AG08396 (cell line): ENCODE measurements at regions not wholly inside any gene's neighbourhood (a gene's known extent, or its start where the extent isn't known, plus 50 kb on each side); places are given as distances from the start of the nearest gene placed in this dataset.
"Not testable (repeated sequence)": the region's sequence is repeated elsewhere in the genome, so short reads cannot be mapped to it uniquely, and the experiment has no call there.

Source experiments
- DNase-seq: peaks from one replicate; pipeline ENCODE4 v3.0.0; 2012; ENCODE audit warnings: low spot score, mixed read lengths

DNA sequence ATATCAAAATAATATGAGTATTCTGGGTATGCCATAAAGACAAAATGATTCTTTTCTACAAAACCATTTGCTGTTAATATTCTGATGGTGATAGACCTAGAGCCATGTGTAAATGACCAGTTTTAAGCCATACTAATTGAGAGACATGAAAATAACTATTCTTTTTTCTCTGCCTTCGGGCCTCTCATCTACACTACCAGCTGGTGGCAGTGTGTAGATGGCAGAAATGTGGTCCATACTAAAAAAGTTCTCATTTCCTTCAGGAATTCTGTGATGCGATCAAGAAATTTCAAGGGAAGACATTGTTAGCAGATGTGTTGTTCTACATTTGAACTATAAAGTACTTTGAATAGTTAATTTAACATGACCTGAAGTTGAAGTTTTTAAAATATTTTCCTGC is 485.2 kb downstream of the TRIB2 start:
- no peak for DNase-seq

- DNase-seq = no peak
Observed at GRCh38 chr2:13212115-13212514, 495.4 kb downstream of the TRIB2 start.

DNA sequence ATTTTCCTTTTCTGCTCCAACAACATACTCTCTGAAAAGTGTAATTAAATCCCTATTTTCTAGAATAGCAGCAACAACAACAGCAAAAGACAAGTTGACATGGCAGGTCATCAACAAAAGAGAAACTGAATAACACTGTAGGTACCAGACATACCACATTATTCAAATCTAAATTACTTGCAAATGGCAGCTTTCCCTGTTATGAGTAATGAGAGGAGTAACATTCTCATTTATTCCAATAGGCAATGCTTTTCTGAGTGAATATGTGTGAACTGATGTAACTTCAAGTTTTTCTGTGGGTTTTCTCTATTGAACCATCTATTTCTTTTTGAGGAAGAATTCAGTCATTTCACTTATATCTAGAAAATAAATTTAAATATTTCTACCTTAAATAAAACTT is 501.5 kb downstream of the TRIB2 start:
- no peak for DNase-seq

GRCh38 chr2:13227578-13227977 is 510.8 kb downstream of the TRIB2 start:
- no peak for DNase-seq

GRCh38 chr2:13230221-13230620 is 513.5 kb downstream of the TRIB2 start:
- no peak for DNase-seq

DNA sequence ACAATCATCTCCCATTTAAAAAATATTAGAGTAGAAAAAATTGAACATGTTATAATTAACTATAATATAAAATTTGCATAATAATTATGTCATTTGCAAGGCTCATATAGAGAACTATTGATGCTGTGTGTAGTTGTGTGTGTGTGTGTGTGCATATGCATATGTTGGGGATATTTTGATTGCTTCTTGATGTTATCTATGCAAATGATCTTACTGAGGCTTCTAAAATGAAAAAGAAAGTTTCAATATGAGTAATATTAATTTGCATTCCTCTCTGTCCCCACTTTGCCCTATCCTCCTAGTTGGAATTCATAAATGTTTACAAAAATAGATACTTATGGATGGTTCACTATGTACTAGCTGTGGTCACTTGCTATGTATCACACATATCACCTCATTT is 523.3 kb downstream of the TRIB2 start:
- DNase-seq = no peak

DNA sequence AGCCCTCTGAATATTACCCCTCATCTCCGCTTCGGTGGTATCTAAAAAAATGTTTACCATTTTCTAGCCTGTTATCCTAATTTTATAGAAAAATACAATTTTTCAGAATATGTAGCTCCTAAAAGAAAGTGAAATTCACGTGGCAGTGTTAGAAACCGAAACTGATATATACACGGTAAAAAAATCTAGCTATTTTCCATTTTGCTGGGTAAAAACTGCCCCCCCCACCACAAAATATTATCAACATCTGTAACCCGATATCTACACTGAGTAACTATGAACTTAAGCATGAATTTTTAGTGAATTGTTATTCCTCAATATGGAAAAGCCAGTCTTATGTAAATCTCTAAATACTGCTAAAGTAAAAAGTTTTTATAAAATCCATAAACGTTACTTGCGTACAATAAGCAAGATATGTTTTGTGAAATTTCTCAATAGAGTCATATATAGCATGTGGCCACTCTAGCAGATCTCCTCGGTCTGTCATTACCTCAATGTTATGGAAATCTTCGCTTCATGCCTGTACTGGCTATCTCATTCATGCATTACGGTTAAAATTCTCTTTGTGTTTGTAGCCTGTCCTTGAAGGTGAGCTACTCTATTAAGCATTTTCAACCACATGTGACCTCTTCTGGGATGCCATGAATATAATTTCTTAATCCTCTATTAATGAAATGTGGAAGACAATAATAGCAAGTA is 524.2 kb downstream of the TRIB2 start:
- DNase-seq = no peak

DNA sequence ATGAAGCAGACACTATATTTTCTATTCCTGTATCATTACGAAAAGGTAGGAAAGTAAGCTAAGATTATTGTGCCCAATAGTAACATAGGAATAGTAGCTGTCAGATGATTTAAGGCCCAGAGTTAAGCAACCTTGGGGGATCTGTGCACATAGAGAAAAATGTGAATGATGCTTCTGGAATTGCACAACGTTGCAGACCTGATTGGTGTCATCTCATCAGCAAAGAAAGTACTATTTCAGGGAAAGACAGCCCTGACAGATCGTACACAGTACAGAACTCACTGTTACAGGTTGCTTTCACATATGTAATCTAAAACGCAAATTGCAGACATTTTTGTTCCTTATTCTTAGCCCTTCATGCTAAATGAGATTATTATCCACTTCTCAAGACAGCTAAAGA is 535.9 kb downstream of the TRIB2 start:
- DNase-seq = no peak

- no peak for DNase-seq
Observed at GRCh38 chr2:13255485-13255884, 538.7 kb downstream of the TRIB2 start.

DNA sequence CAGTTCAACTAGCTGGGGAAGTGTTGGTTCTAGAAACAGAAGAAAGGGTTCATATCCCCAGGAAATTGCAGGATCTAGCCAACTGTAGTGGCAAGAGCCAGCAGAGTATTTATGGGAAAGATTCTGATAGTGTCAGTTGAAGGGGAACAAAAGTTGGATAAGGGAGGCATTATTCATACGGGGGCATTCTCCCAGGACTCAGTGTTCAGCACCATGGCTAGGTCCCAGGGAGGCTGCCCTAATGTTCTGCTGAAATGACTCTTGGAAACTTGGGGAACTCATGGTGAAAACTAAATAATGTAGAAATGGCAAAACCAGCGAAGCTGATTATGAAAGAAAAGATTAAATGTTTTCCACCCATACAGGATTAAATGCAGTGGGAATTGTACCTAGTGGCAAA is 543.7 kb downstream of the TRIB2 start:
- no peak for DNase-seq

DNA sequence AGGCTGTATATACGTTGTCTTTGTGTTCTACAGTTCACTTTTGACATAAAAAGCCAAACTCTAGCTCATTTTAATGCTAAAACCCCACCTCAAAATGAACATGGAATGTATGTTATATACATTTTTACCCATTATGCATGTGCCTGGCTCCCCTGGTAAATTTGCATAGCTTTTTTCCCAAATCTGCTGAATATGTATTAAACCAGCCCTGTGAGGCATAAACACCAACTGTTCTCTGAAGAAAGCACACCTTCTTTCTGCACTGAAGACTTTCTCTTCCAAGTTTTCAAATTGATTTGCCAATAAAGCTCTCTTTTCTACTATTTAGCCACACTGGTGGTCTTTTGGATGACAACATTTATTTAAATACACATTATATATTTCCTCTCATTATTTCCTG is 549.4 kb downstream of the TRIB2 start:
- DNase-seq = no peak

DNA sequence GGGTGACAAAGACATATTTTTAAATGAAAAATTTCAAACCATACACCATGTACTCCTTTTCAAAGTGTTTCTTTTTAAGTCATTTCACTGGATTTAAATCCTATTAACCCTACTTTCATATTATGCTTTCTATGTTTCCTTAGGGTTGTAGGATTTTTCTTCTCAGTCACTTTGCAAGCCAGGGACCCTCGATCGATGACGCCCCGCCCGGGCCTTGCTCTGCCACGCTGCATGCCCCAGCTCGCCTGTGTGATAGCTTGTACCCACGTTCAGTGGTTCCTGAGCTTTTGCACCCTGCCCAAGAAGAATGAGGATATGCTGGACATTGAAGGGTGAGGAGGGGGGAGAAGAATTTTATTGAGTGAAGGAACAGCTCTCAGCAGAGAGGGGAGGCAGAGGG is 568.0 kb downstream of the TRIB2 start:
- DNase-seq = no peak

DNA sequence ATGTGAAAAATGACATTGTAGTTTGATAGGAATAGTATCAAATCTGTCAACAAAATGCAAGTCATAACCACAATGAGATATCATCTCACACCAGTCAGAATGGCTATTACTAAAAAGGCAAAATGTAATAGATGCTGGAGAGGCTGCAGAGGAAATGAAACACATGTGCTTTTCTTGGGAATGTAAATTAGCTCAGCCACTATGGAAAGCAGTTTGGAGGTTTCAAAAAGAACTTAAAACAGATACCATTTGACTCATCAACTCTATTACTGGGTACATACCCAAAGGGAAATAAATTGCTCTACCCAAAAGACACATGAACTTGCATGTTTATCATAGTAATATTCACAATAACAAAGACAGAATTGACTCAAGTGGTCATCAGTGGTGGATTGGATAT is 572.6 kb downstream of the TRIB2 start:
- DNase-seq = no peak

DNA sequence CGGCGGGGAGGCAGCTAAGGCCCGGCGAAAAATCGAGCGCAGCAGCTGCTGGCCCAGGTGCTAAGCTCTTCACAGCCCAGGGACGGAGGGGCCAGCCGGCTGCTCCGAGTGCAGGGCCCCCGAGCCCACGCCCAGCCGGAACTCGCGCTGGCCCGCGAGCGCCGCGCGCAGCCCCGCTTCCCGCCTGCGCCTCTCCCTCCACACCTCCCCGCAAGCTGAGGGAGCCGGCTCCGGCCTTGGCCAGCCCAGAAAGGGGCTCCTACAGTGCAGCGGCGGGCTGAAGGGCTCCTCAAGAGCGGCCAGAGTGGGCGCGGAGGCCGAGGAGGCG is 591.7 kb downstream of the TRIB2 start:
- not testable (repeated sequence) for DNase-seq

DNA sequence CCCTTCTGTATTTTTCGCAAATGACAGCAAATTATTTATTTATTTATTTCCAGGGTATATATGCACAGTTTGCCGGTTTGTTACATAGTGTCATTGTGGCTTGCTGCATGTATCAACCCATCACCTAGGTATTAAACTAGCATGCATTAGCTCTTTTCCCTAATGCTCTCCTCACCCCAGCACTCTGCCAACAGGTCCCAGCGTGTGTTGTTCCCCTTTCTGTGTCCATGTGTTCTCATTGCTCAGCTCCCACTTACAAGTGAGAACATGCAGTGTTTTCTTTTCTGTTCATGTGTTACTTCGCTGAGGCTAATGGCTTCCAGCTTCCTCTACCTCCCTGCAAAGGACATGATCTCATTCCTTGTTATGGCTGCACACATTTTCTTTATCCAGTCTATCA is 592.3 kb downstream of the TRIB2 start:
- DNase-seq = no peak

DNA sequence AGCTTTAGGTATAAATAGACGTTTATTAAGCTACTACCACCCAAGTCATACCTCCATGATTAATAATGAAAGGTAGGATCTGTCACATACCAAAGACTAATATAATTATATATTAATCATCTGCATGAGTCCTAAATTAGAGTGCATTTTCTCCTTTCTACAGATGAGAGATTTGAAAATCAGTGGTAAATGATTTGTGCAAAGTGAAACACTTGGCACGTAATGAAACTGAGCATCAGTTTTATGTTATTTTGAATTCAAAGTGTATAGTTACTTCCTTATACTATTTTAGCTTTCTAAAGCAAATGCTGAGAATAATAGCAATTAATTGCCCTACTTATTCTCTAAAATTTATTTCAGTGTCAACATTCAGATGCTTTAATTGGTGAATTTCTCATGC is 615.3 kb downstream of the TRIB2 start:
- DNase-seq = no peak

GRCh38 chr2:13334071-13334470 is 617.3 kb downstream of the TRIB2 start:
- DNase-seq = not testable (repeated sequence)

- no peak for DNase-seq
Observed at GRCh38 chr2:13334545-13334944, 617.8 kb downstream of the TRIB2 start.

GRCh38 chr2:13335862-13336535 is 619.3 kb downstream of the TRIB2 start:
- no peak for DNase-seq

DNA sequence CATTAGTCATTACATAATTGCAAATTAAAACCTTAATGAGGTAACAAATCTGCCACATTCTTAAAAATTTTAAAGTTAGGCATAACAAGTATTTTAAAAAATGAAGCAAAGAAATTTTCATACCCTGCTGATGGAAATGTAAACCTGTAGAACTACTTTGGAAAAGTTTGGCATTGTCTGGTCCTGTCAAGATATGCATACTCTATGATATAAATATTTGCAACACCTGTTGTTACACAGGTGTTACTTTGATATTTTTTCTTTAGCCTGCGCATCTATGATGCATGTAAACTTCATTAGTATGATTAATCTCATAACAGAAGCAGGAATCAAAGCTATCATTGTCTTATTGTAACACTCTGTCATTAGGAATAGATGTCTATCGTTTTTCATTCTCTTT is 634.3 kb downstream of the TRIB2 start:
- DNase-seq = no peak

DNA sequence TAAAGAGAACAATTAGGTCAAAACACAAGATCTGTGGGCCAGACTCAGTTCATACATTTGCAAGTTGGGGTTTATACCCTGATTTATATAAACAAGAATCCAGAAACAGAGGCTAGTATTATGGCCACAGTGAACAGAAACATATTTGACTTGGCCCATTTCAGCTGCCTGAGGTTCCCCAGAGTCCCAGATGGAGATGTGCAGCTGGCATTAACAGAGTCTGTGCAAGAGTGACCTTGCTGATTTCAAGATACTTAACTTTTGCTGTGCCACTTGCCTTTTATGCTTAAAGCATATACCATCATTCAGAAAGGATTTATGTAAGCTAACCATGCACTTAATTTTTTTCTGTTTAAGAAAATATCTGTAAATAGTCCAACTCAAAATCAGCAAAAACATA is 636.3 kb downstream of the TRIB2 start:
- no peak for DNase-seq

DNA sequence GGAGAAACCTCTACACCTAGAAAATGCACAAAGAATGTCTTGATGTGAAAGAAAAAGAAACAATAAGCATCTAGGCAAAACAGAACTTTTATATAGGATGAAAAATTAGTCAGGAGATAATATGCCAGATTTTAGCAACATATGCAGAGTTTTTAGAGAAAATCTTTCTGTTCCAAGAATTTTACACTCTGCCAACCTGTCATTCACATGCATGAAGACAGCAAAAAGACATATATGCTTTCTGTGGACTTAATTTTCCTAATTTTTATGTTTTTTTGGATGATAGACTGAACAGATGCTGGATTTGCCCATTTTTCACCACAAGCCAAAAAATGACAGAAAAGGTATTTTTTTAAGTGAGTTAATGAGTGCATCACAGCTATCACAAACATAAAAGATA is 637.3 kb downstream of the TRIB2 start:
- DNase-seq = no peak

GRCh38 chr2:13381928-13382327 is 665.2 kb downstream of the TRIB2 start:
- not testable (repeated sequence) for DNase-seq

DNA sequence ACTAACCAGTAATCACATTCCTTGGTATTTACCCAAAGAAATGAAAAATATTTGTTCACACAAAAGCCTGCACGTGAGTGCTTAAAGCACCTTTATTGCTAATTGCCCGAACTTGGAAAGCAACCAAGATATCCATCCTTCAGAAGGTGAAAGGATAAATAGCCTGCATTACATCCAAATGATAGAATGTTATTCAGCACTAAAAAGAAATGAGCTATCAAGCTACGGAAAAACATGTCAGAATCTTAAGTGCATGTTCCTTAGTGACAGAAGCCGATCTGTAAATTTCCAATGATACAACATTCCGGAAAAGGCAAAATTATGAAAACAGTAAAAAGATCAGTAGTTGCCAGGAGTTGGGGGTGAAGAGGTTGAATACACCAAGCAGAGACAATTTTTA is 672.4 kb downstream of the TRIB2 start:
- not testable (repeated sequence) for DNase-seq
